Activated CD4-positive, alpha-beta T cell treated with anti-CD3 and anti-CD28 coated beads for 36 hours (primary cell): ENCODE measurements at regions not wholly inside any gene's neighbourhood (a gene's known extent, or its start where the extent isn't known, plus 50 kb on each side); places are given as distances from the start of the nearest gene placed in this dataset.

Experiments
- ATAC-seq: fragments of 200-7000 bp; cut with Tn5 transposase; one replicate; pipeline ENCODE4 v1.10.0; 2021; ENCODE audit warnings: mild to moderate bottlenecking, moderate library complexity
- CTCF ChIA-PET: fragments of 350-600 bp; sonication (Branson Sonifier 250); formaldehyde crosslinking; loops from one replicate; lab custom pipeline; 2021; ENCODE audit warnings: antibody characterized with exemption; lab: Charles Lee
- POLR2A ChIA-PET: fragments of 350-600 bp; sonication (Branson Sonifier 250); formaldehyde crosslinking; loops from one replicate; lab custom pipeline; 2021; ENCODE audit warnings: antibody characterized with exemption, inconsistent platforms; lab: Charles Lee
- DNase-seq: peaks from one replicate; pipeline ENCODE4 v3.0.0-alpha.2; 2020
- H3K27ac Mint-ChIP-seq: one replicate; pipeline ENCODE4 v1.8.0; 2021; ENCODE audit warnings: mixed read lengths
- H3K27me3 Mint-ChIP-seq: one replicate; pipeline ENCODE4 v1.8.0; 2021; ENCODE audit warnings: mixed read lengths
- H3K36me3 Mint-ChIP-seq: one replicate; pipeline ENCODE4 v1.8.0; 2021; ENCODE audit warnings: low read depth, mixed read lengths
- H3K4me1 Mint-ChIP-seq: one replicate; pipeline ENCODE4 v1.8.0; 2021; ENCODE audit warnings: mixed read lengths
- H3K4me3 Mint-ChIP-seq: one replicate; pipeline ENCODE4 v1.8.0; 2021; ENCODE audit warnings: mild to moderate bottlenecking, moderate library complexity, mixed read lengths
- H3K9me3 Mint-ChIP-seq: one replicate; pipeline ENCODE4 v1.8.0; 2021; ENCODE audit warnings: low read depth, mixed read lengths
- intact Hi-C, 2 experiments: fragments of 100-400 bp; cut with DNase I in 1 of 2; cut with micrococcal nuclease in 1 of 2; formaldehyde crosslinking; loops; one replicate each; pipeline versions ENCODE4 v1.14.2 to v1.15.1; 2022 to 2024; cut with DNase I, micrococcal nuclease

GRCh38 chr14:80325112-80325511, 113.8 kb upstream of the DIO2 start:
- POLR2A ChIA-PET: no interaction called here
- no peaks in the 10 kb centered on the region for H3K27me3 Mint-ChIP-seq

GRCh38 chr14:80324649-80325048, 113.3 kb upstream of the DIO2 start:
- ATAC-seq: no peak
- Mint-ChIP-seq H3K36me3 (no peaks in the 10 kb centered on the region), H3K4me3 (no peak overlapping the region), H3K27ac (no peak overlapping the region), H3K4me1 (no peaks in the 10 kb centered on the region), H3K9me3 (peaks cover 2% of the 10 kb centered on the region), H3K27me3 (no peaks in the 10 kb centered on the region)
- no peak for DNase-seq
- POLR2A ChIA-PET: no interaction called here
- CTCF ChIA-PET: no interaction called here
- intact Hi-C loops: no loop called here

More at GRCh38 chr14:80325112-80325511, 113.8 kb upstream of the DIO2 start:
- H3K4me1 Mint-ChIP-seq: no peaks in the 10 kb centered on the region
- ATAC-seq: no peak
- no peak for DNase-seq
- H3K36me3 Mint-ChIP-seq: no peaks in the 10 kb centered on the region
- CTCF ChIA-PET: no interaction called here
- no peak overlapping the region for H3K27ac Mint-ChIP-seq
- no peak overlapping the region for H3K4me3 Mint-ChIP-seq
- no peaks in the 10 kb centered on the region for H3K9me3 Mint-ChIP-seq
- intact Hi-C loops: no loop called here

GRCh38 chr14:80323038-80323665, 111.8 kb upstream of the DIO2 start:
- ATAC-seq (no peak), DNase-seq (no peak)
- Mint-ChIP-seq H3K27ac (no peak overlapping the region), H3K4me1 (no peaks in the 10 kb centered on the region), H3K9me3 (peaks cover 8% of the 10 kb centered on the region), H3K36me3 (no peaks in the 10 kb centered on the region), H3K27me3 (no peaks in the 10 kb centered on the region), H3K4me3 (no peak overlapping the region)
- intact Hi-C loops: no loop called here
- ChIA-PET CTCF (no interaction called here), POLR2A (no interaction called here)

GRCh38 chr14:80316441-80316840, 105.1 kb upstream of the DIO2 start:
- intact Hi-C loops: no loop called here
- H3K4me1 Mint-ChIP-seq: no peaks in the 10 kb centered on the region
- CTCF ChIA-PET: no interaction called here
- no peak overlapping the region for H3K4me3 Mint-ChIP-seq
- POLR2A ChIA-PET: no interaction called here
- no peaks in the 10 kb centered on the region for H3K27me3 Mint-ChIP-seq
- no peak for ATAC-seq
- no peak for DNase-seq
- peaks cover 8% of the 10 kb centered on the region for H3K9me3 Mint-ChIP-seq
- H3K36me3 Mint-ChIP-seq: no peaks in the 10 kb centered on the region
- no peak overlapping the region for H3K27ac Mint-ChIP-seq

- no peaks in the 10 kb centered on the region for H3K36me3 Mint-ChIP-seq
- no peaks in the 10 kb centered on the region for H3K27me3 Mint-ChIP-seq
- intact Hi-C loops: no loop called here
- ChIA-PET CTCF (no interaction called here), POLR2A (no interaction called here)
- H3K9me3 Mint-ChIP-seq: peaks cover 8% of the 10 kb centered on the region
- no peak overlapping the region for H3K27ac Mint-ChIP-seq
- no peak for DNase-seq
- H3K4me1 Mint-ChIP-seq: no peaks in the 10 kb centered on the region
- no peak overlapping the region for H3K4me3 Mint-ChIP-seq
- ATAC-seq: no peak
Measured at GRCh38 chr14:80315681-80316080, 104.4 kb upstream of the DIO2 start.

GRCh38 chr14:80313806-80314205, 102.5 kb upstream of the DIO2 start:
- ATAC-seq (no peak), DNase-seq (no peak)
- Mint-ChIP-seq H3K36me3 (no peaks in the 10 kb centered on the region), H3K27ac (no peak overlapping the region), H3K27me3 (no peaks in the 10 kb centered on the region), H3K9me3 (peaks cover 3% of the 10 kb centered on the region), H3K4me1 (no peaks in the 10 kb centered on the region), H3K4me3 (no peak overlapping the region)
- ChIA-PET CTCF (no interaction called here), POLR2A (no interaction called here)
- intact Hi-C loops: no loop called here

GRCh38 chr14:80310938-80311750, 99.8 kb upstream of the DIO2 start:
- ChIA-PET POLR2A (no interaction called here), CTCF (no interaction called here)
- Mint-ChIP-seq H3K27me3 (no peaks in the 10 kb centered on the region), H3K27ac (no peak overlapping the region), H3K4me1 (no peaks in the 10 kb centered on the region), H3K4me3 (no peak overlapping the region), H3K9me3 (no peaks in the 10 kb centered on the region), H3K36me3 (no peaks in the 10 kb centered on the region)
- DNase-seq (no peak), ATAC-seq (no peak)
- intact Hi-C loops: no loop called here

- intact Hi-C loops: no loop called here
Measured at GRCh38 chr14:80304125-80304766, 92.9 kb upstream of the DIO2 start.

GRCh38 chr14:80300351-80300750, 89.0 kb upstream of the DIO2 start:
- H3K4me1 Mint-ChIP-seq: no peaks in the 10 kb centered on the region
- ATAC-seq: no peak
- intact Hi-C loops: no loop called here
- DNase-seq: no peak
- no peaks in the 10 kb centered on the region for H3K27me3 Mint-ChIP-seq
- no peak overlapping the region for H3K4me3 Mint-ChIP-seq
- H3K27ac Mint-ChIP-seq: no peak overlapping the region
- H3K36me3 Mint-ChIP-seq: no peaks in the 10 kb centered on the region
- CTCF ChIA-PET: interaction anchor here (0.6 kb wide), 1 partner anchor 50 kb away, joined by 3 read pairs; no protein-coding TSS in a partner anchor
- POLR2A ChIA-PET: no interaction called here
- H3K9me3 Mint-ChIP-seq: peaks cover 5% of the 10 kb centered on the region

More at GRCh38 chr14:80304125-80304766, 92.9 kb upstream of the DIO2 start:
- ChIA-PET POLR2A (no interaction called here), CTCF (no interaction called here)
- H3K4me1 Mint-ChIP-seq: no peaks in the 10 kb centered on the region
- no peak overlapping the region for H3K4me3 Mint-ChIP-seq
- no peaks in the 10 kb centered on the region for H3K9me3 Mint-ChIP-seq
- no peak overlapping the region for H3K27ac Mint-ChIP-seq
- H3K36me3 Mint-ChIP-seq: no peaks in the 10 kb centered on the region
- ATAC-seq (no peak), DNase-seq (no peak)
- H3K27me3 Mint-ChIP-seq: no peaks in the 10 kb centered on the region

GRCh38 chr14:80298491-80299017, 87.2 kb upstream of the DIO2 start:
- CTCF ChIA-PET: interaction anchor here (1.0 kb wide), 1 partner anchor 117 kb away, joined by 3 read pairs; no protein-coding TSS in a partner anchor
- intact Hi-C loops: no loop called here

GRCh38 chr14:80291101-80291500, 79.8 kb upstream of the DIO2 start:
- ChIA-PET CTCF (no interaction called here), POLR2A (no interaction called here)
- no peaks in the 10 kb centered on the region for H3K27me3 Mint-ChIP-seq
- H3K9me3 Mint-ChIP-seq: peaks cover 5% of the 10 kb centered on the region
- no peaks in the 10 kb centered on the region for H3K36me3 Mint-ChIP-seq
- no peaks in the 10 kb centered on the region for H3K4me1 Mint-ChIP-seq
- intact Hi-C loops: no loop called here
- H3K4me3 Mint-ChIP-seq: no peak overlapping the region
- DNase-seq (no peak), ATAC-seq (no peak)
- H3K27ac Mint-ChIP-seq: no peak overlapping the region

More at GRCh38 chr14:80298491-80299017, 87.2 kb upstream of the DIO2 start:
- Mint-ChIP-seq H3K9me3 (peaks cover 5% of the 10 kb centered on the region), H3K27ac (no peak overlapping the region), H3K36me3 (no peaks in the 10 kb centered on the region), H3K4me3 (no peak overlapping the region), H3K4me1 (no peaks in the 10 kb centered on the region), H3K27me3 (no peaks in the 10 kb centered on the region)
- POLR2A ChIA-PET: no interaction called here
- ATAC-seq (no peak), DNase-seq (no peak)
